ENCODE measurements at regions not wholly inside any gene's neighbourhood (a gene's known extent, or its start where the extent isn't known, plus 50 kb on each side); places are given as distances from the start of the nearest gene placed in this dataset.
"Not testable (repeated sequence)": the region's sequence is repeated elsewhere in the genome, so short reads cannot be mapped to it uniquely, and the experiment has no call there.

GRCh38 chr12:47610686-47611252 is 95.1 kb downstream of the RPAP3 start:
- no peak for TF ChIP-seq CTCF (IDR thresholded peaks at IDR 0.05)
- Histone ChIP-seq H3K27me3 (ENCODE audit: low read depth) (no peaks in the 10 kb centered on the region), H3K27ac (no peak overlapping the region), H3K4me3 (no peak overlapping the region), H3K9me3 (peaks cover 14% of the 10 kb centered on the region), H3K36me3 (no peaks in the 10 kb centered on the region), H3K4me1 (no peaks in the 10 kb centered on the region)
- intact Hi-C loops (cut with DNase I) = no loop called here
- DNase-seq = no peak
- no peak for ATAC-seq

GRCh38 chr12:47609806-47610205 is 96.0 kb downstream of the RPAP3 start:
- no peak for ATAC-seq
- Histone ChIP-seq H3K27me3 (ENCODE audit: low read depth) (no peaks in the 10 kb centered on the region), H3K36me3 (no peaks in the 10 kb centered on the region), H3K4me1 (no peaks in the 10 kb centered on the region), H3K4me3 (no peak overlapping the region), H3K9me3 (peaks cover 14% of the 10 kb centered on the region), H3K27ac (no peak overlapping the region)
- intact Hi-C loops (cut with DNase I) = no loop called here
- no peak for TF ChIP-seq CTCF (IDR thresholded peaks at IDR 0.05)
- no peak for DNase-seq

GRCh38 chr12:47608671-47609070 is 97.2 kb downstream of the RPAP3 start:
- DNase-seq; H3K4me3 ChIP-seq; H3K36me3 ChIP-seq; H3K4me1 ChIP-seq; intact Hi-C loops (cut with DNase I); H3K27me3 ChIP-seq (ENCODE audit: low read depth): not testable (repeated sequence)
- peak; percentile 53 to 61 for ATAC-seq
- Histone ChIP-seq H3K27ac (peak overlapping the region; percentile 24), H3K9me3 (peaks cover 13% of the 10 kb centered on the region)

GRCh38 chr12:47604221-47604873 is 101.5 kb downstream of the RPAP3 start:
- ATAC-seq (no peak), DNase-seq (no peak)
- Histone ChIP-seq H3K27me3 (ENCODE audit: low read depth) (no peaks in the 10 kb centered on the region), H3K36me3 (no peaks in the 10 kb centered on the region), H3K4me1 (no peaks in the 10 kb centered on the region), H3K9me3 (no peaks in the 10 kb centered on the region), H3K27ac (no peak overlapping the region), H3K4me3 (no peak overlapping the region)
- no peak for TF ChIP-seq CTCF (IDR thresholded peaks at IDR 0.05)
- intact Hi-C loops (cut with DNase I) = no loop called here

- H3K27ac ChIP-seq = no peak overlapping the region
- H3K4me3 ChIP-seq = no peak overlapping the region
- no peaks in the 10 kb centered on the region for H3K36me3 ChIP-seq
- H3K4me1 ChIP-seq = no peaks in the 10 kb centered on the region
- intact Hi-C loops (cut with DNase I) = no loop called here
- DNase-seq (no peak), ATAC-seq (no peak)
- no peak for TF ChIP-seq CTCF (IDR thresholded peaks at IDR 0.05)
- H3K9me3 ChIP-seq = no peaks in the 10 kb centered on the region
- H3K27me3 ChIP-seq (ENCODE audit: low read depth) = no peaks in the 10 kb centered on the region
Observed at GRCh38 chr12:47602949-47603558, 102.8 kb downstream of the RPAP3 start.

GRCh38 chr12:47602325-47602724 is 103.5 kb downstream of the RPAP3 start:
- no peak for DNase-seq

More at GRCh38 chr12:47602325-47602724, 103.5 kb downstream of the RPAP3 start:
- Histone ChIP-seq H3K4me3 (no peak overlapping the region), H3K27ac (no peak overlapping the region), H3K36me3 (no peaks in the 10 kb centered on the region), H3K4me1 (no peaks in the 10 kb centered on the region), H3K9me3 (no peaks in the 10 kb centered on the region), H3K27me3 (ENCODE audit: low read depth) (no peaks in the 10 kb centered on the region)
- no peak for TF ChIP-seq CTCF (IDR thresholded peaks at IDR 0.05)
- no peak for ATAC-seq
- intact Hi-C loops (cut with DNase I) = no loop called here
